Breast epithelium (tissue), 3 donors: ENCODE measurements at regions not wholly inside any gene's neighbourhood (a gene's known extent, or its start where the extent isn't known, plus 50 kb on each side); places are given as distances from the start of the nearest gene placed in this dataset.

Experiments
- POLR2A ChIP-seq: fragments of 450-650 bp; IDR thresholded peaks from one replicate; pipeline ENCODE4 v1.6.1; 2016; ENCODE audit warnings: antibody characterized with exemption, mild to moderate bottlenecking, moderate library complexity
- TF ChIP-seq, protein P1 (sequence below), 3 donors: fragments of 450-650 bp; IDR thresholded peaks; one replicate each; pipeline ENCODE4 v1.5.1; 2016 to 2017; ENCODE audit warnings: antibody characterized with exemption in 3 of 3, mild to moderate bottlenecking in 3 of 3, moderate library complexity in 3 of 3

DNA sequence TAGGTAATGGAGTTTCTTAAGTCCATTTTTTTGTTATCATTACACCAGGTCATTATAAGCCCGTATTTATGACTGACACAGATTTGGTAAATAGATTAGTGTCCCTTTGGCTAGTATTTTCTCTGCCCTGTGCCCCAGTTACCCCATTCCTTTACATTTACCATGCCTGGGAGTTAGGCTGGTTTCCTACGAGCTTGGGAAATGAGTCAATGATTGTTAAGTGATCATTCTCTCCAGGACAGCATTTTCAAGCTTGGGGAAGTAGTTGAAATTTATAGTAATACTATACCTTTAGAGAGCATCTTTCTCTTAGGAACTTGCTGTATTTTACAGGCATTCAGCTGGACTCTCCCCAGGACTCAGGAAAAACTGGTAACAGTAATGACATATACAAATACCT, 573.1 kb downstream of the TLE4 start:
- no peak for TF ChIP-seq POLR2A
- TF ChIP-seq, protein P1, sequence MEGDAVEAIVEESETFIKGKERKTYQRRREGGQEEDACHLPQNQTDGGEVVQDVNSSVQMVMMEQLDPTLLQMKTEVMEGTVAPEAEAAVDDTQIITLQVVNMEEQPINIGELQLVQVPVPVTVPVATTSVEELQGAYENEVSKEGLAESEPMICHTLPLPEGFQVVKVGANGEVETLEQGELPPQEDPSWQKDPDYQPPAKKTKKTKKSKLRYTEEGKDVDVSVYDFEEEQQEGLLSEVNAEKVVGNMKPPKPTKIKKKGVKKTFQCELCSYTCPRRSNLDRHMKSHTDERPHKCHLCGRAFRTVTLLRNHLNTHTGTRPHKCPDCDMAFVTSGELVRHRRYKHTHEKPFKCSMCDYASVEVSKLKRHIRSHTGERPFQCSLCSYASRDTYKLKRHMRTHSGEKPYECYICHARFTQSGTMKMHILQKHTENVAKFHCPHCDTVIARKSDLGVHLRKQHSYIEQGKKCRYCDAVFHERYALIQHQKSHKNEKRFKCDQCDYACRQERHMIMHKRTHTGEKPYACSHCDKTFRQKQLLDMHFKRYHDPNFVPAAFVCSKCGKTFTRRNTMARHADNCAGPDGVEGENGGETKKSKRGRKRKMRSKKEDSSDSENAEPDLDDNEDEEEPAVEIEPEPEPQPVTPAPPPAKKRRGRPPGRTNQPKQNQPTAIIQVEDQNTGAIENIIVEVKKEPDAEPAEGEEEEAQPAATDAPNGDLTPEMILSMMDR (IDR thresholded peaks at IDR 0.05): no peak
